Renal cortical epithelial cell (primary cell): ENCODE measurements at regions not wholly inside any gene's neighbourhood (a gene's known extent, or its start where the extent isn't known, plus 50 kb on each side); places are given as distances from the start of the nearest gene placed in this dataset.

Source experiments
- DNase-seq: peaks from one replicate; pipeline ENCODE4 v3.0.0-alpha.2; 2011; ENCODE audit warnings: low read depth

DNA sequence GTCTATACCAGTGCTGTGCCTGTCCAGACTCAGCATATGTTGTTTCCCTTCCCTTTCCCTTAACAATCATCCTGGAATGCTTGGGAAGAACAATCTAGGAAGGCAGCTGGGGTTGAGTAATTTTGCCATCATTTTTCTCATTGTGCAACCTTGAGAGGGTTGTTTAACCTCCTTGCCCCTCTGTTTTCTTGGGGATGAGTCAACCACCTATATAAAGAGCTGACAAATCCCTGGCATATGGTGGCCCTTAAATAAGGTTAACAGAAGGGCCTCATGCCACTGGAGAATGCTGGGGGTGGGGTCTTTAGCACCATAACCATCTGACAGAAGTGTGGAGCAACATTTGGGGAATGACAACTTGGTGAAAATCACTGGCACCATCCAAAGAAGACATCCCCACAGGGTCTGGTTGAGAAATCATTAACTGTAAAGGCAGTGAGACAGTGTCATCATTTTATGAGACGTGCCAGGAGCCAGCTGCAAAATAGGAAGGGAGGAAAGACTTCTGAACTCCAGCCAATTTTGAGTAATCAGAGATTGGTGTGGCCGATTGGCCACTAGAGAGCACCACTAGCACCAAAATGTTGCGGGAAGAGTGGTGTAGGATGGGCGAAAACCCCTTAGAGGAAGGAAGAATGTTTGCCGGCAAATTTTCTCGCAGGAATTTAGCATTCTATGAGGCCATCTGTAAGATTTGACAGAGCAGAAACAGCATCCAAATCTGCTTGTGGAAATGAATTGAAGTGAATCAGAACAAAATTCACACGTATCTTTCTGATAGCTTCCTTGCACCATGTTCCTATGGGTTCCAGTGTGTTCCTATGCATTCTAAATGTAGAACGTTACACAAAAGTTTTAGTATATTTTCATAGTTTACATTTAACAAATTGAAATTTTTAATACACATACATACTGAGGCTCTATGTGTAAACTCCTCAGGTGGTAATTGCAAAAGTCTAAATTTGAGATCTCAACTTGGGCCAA lies 113.8 kb downstream of the MSX2 start:
- DNase-seq, result peak; percentile 0

DNA sequence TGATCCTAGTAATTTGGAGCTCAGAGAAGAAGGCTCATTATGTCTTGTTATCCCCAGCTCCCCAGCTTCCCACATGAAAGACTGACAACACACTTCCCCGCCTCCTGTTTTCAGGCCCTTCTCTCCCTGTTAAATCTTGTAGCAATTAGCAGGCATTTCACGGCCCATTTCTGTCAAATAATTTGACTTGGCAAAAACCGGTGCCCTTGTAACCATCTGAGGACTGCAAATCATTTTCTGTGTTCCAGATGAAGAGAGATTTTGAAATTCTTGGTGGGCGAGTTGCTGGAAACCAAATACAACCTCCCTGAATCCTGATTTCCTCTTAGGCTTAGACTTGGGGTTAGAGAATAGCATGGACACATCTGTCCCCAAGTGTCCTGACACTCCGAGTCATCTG lies 109.7 kb downstream of the MSX2 start:
- no peak for DNase-seq

DNA sequence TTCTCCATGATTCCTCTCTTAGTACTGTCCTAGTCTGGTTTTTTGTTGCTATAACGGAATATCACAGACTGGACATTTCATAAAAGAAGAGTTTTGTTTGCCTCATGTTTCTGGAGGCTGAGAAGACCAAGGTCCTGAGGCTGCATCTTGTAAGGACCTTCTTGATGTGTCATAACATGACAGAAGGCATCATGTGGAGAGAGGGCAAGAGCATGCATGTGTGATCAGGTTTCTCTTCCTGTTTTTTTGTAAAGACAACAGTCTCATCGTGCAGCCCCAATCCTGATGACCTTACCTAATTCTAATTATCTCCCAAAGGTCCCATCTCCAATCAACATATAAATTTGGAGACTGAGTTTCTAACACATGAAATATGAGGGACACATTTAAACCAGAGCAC lies 108.4 kb downstream of the MSX2 start:
- DNase-seq, result no peak

DNA sequence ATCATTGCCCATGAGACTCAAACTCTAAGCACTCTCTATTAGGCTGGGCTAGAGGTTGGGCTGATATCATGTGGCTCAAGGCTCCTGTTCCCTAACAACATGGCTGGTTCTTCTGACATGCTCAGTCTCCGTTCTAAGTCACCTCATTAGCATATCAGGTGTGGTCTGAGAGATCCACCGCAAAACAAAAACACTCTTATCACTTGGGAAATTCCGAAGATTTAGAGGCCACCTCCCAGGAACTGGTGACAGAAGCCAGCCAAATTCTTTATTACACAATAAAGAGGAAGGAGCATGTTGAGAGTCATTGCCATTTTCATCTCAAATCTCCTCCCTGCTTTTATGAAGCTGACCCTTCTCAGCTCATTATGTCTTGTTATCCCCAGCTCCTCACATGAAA lies 107.6 kb downstream of the MSX2 start:
- DNase-seq, result no peak

DNA sequence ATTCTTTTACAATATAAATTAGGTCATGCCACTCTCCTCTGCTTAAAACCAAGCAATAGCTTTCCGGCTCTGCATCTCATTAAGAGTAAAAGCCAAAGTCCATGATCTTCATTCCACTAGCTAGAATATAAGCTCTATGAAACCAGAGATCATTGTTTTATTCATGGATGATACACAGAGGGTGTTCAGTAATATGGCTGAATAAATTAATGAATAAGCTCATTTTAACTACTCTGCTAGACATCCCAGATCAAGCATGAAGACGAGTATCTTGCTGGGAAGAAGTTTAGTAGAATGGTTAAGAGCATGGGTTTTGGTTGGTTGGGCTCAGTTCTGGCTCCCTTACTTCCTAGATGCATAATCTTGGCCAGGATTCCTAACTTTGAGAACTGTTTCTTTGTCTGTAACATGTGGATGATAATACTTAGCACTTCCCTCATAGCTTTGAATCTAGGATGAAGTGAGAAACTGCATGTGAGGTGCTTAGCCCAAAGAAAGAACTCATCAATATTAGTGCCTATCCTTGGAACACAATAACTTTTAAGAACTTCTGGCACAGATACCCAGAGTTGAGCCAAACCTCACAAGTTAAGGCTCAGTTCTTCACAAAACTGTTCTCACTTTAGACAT lies 106.8 kb downstream of the MSX2 start:
- DNase-seq, result no peak

DNA sequence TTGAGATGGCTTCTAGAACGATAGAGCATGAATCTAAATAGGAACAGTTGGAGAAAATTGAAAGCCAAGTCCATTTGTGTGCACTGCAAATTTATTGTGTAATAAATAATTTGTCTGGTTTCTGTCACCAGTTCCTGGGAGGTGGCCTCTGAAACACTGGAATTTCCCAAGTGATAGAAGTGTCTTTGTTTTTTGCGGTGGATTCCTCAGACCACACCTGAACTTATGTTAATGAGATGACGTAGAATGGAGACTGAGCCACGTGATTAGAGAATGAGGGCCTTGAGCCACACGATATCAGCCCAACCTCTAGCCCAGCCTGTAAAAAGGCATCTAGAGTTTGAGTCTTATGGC lies 105.1 kb downstream of the MSX2 start:
- no peak for DNase-seq

DNA sequence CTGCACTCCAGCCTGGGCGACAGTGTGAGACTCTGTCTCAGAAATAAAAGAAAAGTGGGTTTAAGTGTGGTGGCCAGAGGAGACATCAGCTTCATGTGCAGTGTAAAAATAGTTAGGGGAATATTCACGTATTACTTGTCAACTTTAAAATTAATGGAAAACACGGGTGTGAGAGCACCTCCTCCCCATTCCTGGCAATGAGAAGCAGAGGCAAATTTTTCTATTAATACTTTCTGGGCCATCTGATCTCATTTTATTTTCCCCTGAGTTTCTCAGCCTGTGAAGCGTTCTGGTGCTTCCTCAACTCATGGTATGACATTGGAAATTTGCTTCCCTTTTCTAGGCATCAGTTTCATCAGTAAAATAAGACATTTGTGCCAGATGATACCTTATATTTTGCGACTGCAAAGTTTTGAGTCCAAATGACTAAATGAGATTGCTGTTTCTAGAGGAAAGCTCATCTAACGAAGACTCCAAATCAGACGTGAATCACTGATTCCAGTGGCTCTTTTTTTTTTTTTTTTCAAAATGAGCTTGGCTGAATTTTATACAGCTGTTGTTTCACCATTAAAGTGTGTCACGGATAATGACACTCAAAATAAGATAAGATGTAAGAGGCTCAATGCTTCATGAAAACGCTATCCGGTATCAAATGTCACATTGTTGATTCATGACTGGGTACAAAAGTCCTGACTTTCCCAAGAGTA lies 104.6 kb downstream of the MSX2 start:
- DNase-seq, result no peak

DNA sequence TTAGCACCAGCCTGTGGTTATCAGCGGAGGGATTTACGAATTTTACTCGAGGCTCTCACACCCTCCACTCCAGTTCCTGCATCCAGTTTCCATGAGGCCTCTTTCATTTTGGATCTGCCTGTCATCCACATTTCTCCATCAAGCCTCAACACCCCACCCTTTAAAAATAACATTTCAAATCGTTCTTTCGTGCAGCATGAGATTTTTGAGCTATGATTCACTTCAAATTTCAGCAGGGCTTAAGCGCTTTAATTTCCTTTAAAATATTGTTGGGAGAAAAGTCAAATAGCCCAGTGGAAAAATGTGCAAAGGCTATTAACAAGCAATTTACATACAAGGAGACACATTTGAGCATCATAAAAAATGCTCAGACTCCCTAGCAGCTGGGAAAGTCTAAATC lies 103.2 kb downstream of the MSX2 start:
- no peak for DNase-seq

DNA sequence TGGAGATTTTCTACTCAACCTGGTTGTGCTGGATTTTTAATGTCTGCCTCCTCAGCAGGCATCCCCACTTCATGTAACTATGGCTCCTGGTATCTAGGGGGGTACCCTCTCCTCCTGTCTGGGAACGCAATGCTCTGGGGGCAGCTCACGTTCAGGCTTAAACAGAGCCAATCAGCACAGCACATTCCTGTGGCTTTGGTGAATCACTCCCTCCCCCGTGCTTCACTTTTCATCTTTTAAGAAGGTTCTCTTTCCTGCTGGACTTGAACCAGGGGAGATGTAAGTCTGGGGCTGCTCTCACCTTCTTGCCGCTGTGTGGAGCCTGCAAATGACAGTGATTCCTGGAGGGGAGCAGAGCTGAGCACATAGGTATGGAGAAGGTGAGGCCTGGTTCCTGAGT lies 101.2 kb downstream of the MSX2 start:
- no peak for DNase-seq

DNA sequence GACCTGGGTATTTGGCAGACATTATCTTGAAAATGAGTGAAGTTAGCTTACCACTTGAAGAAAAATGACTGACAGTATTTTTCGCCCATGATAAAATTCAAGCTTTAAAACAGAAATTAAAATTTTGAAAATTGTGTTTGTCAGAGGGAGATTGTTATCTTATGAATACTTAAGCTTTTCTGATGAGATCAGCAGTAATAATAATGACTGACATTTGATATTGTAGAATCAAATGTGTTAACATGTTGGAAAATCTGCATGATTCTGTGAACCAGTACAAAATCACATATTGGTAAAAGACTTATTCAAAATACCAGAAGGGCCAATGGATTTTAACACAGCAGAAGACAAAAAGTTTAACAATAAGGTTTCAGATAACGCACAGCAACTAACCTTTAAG lies 94.0 kb downstream of the MSX2 start:
- no peak for DNase-seq

DNA sequence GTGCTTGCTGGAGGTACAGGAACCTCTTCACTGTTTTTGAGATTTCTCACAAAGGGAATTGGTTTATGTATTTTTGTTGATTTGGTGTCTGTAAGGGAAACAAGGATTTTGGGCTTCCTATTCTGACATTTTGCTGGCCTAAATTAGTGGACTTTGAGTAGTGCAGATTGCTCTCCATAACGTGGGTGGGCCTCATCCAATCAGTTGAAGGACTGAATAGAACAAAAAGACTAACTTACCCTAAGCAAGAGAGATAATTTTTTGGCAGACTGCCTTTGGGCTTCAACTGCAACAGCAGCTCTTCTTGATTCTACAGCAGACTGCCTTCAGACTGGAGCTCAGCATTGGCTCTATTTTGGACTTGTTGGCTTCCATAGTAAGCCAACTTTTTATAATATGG lies 93.2 kb downstream of the MSX2 start:
- DNase-seq, result no peak

DNA sequence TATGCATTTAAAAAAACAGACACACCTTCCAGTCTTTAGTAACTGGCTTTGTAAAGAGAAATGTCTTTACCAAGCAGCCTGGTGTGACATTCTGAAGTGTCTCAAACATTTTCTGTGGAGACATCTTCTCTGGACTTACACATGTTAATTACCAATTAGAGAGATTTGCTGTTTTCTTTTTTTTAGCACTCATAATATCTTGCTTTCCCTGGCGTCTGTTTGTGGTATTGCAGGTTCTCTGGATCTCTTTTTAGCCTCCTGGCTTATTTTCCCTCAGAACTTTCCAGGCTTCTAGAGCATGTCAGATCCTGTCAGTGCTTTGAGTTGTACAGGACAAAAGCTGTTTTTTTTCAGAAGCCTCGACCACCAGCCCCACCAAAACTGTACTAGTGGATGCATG lies 92.5 kb downstream of the MSX2 start:
- DNase-seq, result no peak

DNA sequence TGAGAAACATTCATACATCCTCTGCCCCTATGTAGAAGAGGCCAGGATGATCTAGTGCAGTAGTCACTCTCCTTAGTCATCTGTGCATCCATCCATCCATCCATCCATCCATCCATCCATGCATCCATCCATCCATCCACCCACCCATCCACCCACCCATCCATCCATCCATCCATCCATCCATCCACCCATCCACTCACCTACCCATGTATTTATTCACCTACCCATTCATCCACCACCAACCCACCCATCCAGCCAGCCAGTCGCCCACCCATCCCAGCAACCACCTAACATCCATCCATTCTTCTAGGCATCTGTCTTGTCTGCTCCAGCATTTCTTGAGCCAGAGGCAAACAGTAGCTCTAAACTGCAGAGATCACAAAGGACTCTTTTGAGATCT lies 87.1 kb downstream of the MSX2 start:
- DNase-seq, result no peak

DNA sequence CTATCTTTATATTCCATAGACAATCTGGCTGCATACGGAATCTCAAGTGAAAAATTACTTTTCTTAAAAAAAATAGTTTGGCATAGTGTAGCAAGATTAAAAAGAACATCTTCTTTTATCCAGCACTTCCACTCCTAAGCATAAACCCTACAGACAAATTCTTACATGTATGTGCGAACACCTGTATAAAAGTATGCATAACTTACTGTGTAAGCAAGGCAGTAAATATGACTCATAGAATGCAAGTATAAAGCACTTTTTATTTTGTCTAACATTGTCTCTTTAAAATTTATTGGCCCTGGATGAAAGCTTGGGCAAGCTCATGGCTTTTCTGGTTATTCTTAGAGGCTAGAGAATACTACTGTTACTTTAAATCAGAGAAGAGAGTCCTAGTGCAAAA lies 86.4 kb downstream of the MSX2 start:
- no peak for DNase-seq

DNA sequence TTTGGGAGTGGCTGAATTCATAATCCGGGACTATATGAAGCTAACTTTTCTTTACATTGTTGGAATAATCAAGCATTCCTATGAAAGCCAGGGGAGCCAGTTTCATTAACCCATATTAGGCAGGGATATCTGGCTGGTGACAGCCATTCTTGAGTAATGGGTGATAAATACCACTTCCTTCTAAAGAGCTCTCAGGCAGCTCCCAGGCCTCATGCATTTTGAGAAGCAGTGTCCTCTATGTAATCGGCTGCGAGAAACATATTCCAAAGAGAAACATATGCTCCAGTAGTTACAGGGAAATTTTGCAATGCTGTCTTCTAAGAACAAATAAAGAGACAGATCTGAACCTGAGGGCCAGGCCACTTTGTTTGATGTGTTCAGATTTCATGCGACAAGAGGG lies 83.1 kb downstream of the MSX2 start:
- no peak for DNase-seq

DNA sequence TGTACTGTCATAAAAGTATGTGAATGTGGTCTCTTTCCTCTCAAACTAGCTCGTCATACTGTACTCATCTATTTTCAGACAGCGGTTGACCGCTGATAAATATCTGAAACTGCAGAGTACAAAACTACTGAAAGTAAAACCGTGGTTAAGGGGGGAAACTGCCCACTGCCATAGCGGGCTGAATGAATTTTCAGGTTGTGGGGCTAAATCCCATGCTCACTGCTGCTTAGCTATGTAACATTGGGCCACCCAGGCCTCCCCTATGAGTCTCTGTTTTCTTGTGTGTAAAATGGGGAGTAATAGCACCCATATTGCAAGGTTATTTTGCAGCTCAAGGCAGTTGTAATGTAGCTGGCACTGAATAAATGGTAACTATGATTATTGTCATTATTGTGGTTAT lies 82.3 kb downstream of the MSX2 start:
- no peak for DNase-seq

DNA sequence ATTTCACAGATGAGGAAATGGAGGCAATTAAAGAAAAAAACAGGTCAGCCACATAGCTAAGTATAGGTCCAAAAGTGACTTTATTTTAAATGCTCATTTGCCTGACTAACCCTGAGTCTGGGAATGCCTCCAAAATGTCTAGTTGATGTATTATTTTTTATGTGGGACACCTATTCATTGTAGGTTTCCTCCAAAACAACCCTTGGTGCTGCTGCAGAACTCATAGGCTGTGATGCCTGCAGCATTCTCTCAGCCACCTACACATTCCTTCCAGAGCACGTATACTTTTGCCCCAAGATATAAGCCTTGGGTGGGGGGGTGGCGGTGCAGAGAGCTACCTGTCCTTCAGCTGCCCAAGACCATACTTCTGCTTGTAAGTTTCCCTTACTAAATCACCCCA lies 77.4 kb downstream of the MSX2 start:
- DNase-seq, result no peak

DNA sequence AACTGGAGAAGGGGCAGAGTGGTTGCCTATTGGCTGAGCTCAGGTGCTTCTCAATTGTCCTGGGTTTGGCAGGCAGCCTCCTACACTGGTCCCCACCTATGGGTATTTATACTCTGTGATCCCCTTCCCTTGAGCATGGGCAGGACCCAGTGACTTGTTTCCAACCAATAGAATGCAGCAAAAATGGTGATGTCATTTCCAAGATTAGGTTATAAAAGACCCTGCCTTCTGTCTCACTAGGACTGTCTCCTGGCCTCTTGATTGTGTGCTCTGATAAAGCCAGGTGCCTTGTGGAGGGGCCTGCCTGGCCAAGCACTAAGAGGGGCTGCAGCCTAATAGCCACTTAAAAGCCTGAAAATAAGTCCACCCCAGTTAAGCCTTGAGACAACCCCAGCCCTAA lies 76.1 kb downstream of the MSX2 start:
- DNase-seq, result no peak

DNA sequence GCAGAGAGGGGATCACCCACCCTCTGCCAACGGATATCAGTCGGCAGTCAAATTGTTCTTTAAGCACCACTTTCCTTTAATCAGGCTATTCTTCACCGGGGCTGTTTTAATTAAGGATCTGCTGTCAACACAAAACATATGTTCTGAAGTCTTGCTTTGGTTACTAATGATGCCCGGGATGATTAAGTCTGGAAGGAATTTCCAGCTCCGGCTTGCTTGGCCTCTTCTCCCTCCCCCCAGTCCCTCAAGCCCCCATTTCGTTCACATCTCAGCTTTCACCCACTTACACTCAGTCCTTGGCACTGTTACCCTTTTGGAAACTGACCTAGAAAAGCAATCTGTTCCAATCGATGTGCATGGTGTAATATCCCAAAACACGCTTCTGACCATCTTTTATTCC lies 74.7 kb downstream of the MSX2 start:
- no peak for DNase-seq

DNA sequence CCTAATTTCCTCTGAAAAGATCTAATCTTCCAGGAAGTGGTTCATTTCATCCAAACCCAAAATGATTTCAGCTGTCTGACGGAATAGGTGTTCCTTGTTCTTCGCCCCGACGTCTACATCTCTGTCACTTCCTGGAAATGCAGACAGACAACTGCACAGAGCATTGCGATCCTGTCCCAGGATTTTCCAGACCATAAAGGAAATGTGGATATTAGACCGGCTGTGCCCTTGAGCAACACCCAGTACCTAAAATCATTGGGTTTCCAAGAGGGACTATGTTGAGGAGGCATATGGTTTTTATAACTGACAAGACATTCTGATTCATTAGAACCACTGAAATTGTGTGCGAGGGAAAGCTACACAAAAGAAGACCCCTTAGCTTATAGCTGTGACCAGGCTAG lies 74.2 kb downstream of the MSX2 start:
- DNase-seq, result no peak

DNA sequence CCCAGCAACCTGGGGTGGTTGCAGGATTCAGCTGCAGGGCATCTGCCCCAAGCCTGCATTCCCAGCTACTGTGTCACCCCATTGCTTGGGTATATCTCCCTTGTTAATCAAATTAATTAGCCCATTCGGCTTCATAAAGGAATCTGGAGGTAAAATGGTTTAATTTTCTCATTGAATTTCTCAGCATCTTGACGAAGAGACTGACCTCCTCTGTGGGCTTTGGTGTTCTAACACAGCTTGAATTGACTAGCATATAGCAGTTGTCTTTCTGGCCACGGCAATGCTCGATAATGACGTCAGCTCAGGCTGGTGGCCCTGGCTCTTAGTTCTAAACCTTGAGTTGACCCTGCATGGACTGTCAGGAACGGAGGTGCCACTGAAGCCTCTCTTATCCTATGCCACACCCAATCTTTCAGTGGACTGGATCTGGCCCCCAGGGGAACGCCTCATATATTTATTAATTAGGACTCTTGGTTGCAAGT lies 72.4 kb downstream of the MSX2 start:
- no peak for DNase-seq

DNA sequence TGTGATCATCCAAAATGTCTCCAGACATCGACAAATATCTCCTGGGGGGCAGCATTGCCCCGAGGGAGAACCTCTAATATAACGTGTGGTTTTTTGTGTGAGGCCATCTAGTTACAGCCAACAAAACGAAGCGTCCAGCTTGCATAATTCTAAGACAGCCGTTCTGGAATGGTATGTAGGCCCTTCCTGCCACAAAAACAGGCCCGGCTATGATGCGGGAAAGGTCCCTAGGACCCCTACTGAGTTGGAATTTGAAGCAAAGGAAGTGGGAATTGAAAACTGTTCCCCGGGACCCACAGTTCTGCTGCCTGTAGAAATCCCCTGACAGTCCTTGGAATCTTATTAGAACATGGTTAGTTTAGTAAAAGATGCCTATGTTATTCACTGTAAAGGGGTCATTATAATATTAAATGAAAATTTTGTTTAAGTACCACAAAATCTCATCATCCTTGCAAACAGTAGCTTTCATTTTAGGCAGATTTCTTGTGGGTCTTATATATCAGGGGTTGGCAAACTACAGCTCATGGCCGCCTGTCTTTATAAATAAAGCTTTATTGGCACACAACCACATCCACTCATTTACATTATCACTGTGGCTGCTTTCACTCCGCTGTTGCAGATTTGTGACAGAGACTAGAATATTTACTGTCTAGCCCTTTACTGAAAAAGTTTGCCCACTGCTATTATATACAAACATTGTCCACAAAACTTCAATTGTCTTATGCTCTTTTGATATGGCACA lies 70.7 kb downstream of the MSX2 start:
- DNase-seq, result no peak
